Left lung (tissue), 4 donors: ENCODE measurements at regions not wholly inside any gene's neighbourhood (a gene's known extent, or its start where the extent isn't known, plus 50 kb on each side); places are given as distances from the start of the nearest gene placed in this dataset.

Experiments used
- ATAC-seq: fragments of 200-7000 bp; cut with Tn5 transposase; one replicate; pipeline ENCODE4 v1.9.1; 2020; ENCODE audit warnings: moderate library complexity
- DNase-seq, 4 donors: peaks; one replicate each; pipeline ENCODE4 v3.0.0-alpha.2; 2013 to 2020
- H3K27ac ChIP-seq, 2 donors: fragments of 200-600 bp; sonication (generic) in 1 of 2; one replicate each; pipeline versions ENCODE4 v1.5.0 to v1.8.0; 2020 to 2021
- H3K27me3 ChIP-seq, 2 donors: fragments of 200-600 bp; sonication (generic) in 1 of 2; one replicate each; pipeline versions ENCODE4 v1.5.0 to v1.8.0; 2020 to 2021
- H3K36me3 ChIP-seq, 2 donors: fragments of 200-600 bp; sonication (generic) in 1 of 2; one replicate each; pipeline versions ENCODE4 v1.5.0 to v1.8.0; 2020 to 2021
- H3K4me1 ChIP-seq, 2 donors: fragments of 200-600 bp; one replicate each; pipeline ENCODE4 v1.8.0; 2021
- H3K4me3 ChIP-seq, 2 donors: fragments of 200-600 bp; sonication (generic) in 1 of 2; one replicate each; pipeline versions ENCODE4 v1.5.0 to v1.8.0; 2020 to 2021; ENCODE audit warnings: mild to moderate bottlenecking in 1 of 2
- H3K9me3 ChIP-seq, 2 donors: fragments of 200-600 bp; sonication (generic) in 1 of 2; one replicate each; pipeline versions ENCODE4 v1.5.0 to v1.8.0; 2020 to 2021
- intact Hi-C, 2 donors: fragments of 100-400 bp; cut with DNase I; formaldehyde crosslinking; loops; one replicate each; pipeline versions ENCODE4 v1.11.2 to v1.14.2; 2022
- TF ChIP-seq, protein P1 (sequence below), 2 donors: fragments of 200-600 bp; sonication (generic) in 1 of 2; IDR thresholded peaks; one replicate each; pipeline versions ENCODE4 v1.5.0 to v1.8.0; 2021; ENCODE audit warnings: antibody characterized with exemption in 2 of 2
- donor health status: DM: no; HTN: yes; CAD: no.
- donor health status: DM: no; HTN: no; CAD: no.

DNA sequence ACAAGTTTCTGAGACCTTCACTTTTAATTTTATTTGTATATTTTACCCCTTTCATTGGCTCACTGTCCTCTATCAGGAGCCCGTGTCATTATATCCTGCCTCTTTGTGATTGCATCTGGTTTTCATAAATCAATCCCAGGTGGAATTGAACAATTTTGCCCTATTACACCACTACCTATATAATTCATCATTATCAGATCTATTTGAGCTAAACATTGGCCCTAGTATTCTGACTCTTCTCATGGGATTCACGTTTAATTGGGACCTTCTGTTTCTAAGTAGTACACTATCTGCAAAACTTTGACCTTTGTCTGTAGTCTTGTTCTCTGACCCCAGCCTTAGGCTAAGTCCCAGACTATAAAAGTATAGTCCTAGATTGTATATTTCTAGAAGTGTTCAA lies 114.1 kb downstream of the FAT4 start:
- H3K4me3 ChIP-seq = no peak overlapping the region
- intact Hi-C loops = no loop called here
- no peaks in the 10 kb centered on the region for H3K4me1 ChIP-seq
- peaks cover 0 to 3% of the 10 kb centered on the region in 2 donors for H3K9me3 ChIP-seq
- no peak overlapping the region for H3K27ac ChIP-seq
- no peaks in the 10 kb centered on the region for H3K27me3 ChIP-seq
- TF ChIP-seq, protein P1, sequence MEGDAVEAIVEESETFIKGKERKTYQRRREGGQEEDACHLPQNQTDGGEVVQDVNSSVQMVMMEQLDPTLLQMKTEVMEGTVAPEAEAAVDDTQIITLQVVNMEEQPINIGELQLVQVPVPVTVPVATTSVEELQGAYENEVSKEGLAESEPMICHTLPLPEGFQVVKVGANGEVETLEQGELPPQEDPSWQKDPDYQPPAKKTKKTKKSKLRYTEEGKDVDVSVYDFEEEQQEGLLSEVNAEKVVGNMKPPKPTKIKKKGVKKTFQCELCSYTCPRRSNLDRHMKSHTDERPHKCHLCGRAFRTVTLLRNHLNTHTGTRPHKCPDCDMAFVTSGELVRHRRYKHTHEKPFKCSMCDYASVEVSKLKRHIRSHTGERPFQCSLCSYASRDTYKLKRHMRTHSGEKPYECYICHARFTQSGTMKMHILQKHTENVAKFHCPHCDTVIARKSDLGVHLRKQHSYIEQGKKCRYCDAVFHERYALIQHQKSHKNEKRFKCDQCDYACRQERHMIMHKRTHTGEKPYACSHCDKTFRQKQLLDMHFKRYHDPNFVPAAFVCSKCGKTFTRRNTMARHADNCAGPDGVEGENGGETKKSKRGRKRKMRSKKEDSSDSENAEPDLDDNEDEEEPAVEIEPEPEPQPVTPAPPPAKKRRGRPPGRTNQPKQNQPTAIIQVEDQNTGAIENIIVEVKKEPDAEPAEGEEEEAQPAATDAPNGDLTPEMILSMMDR (IDR thresholded peaks at IDR 0.05) = no peak
- no peaks in the 10 kb centered on the region for H3K36me3 ChIP-seq
- DNase-seq = no peak
- no peak for ATAC-seq

DNA sequence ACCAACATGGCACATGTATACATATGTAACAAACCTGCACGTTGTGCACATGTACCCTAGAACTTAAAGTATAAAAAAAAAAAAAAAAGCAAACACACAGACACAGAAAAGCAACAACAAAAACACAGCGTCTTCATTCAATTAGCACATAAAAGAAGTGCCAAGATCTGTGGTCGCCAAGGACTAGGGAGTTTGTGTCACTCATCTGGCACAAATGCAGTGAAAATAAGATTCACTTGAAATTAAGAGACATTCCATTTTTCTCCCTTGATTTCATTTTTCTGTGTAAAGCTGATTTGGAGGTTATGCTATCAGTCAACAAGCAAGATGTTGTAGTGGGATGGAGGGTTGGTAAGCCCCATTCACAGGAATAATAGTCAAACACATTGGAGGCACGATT lies 115.3 kb downstream of the FAT4 start:
- Histone ChIP-seq H3K9me3 (no peaks in the 10 kb centered on the region), H3K4me3 (no peak overlapping the region), H3K4me1 (peaks cover 0 to 4% of the 10 kb centered on the region in 2 donors), H3K36me3 (no peaks in the 10 kb centered on the region), H3K27ac (no peak overlapping the region), H3K27me3 (no peaks in the 10 kb centered on the region)
- no peak for DNase-seq
- ATAC-seq = no peak
- TF ChIP-seq, protein P1 (IDR thresholded peaks at IDR 0.05) = no peak
- intact Hi-C loops = no loop called here

DNA sequence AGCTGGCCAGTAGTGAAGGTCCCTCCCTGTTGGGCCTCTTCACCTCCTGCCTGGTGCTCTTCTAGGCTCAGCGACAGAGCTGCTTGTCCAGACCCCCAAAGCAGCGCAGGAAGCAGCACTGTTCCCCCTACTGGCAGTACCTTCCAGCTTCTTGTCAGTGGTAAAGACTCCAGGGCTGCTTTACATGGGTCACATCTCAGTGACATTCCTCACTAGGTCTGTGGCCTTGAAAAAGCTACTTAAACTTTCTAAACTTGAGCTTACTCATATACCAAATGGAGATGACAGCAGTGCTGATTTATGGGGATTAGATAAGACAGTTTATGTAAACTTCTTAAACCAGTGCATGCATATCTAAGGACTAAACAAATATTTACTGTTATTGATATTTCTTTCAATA lies 117.3 kb downstream of the FAT4 start:
- ATAC-seq (no peak), DNase-seq (peak in 2 of 4 donors; percentile 47 to 56)
- TF ChIP-seq, protein P1 (IDR thresholded peaks at IDR 0.05) = no peak
- Histone ChIP-seq H3K4me3 (no peak overlapping the region), H3K27ac (no peak overlapping the region), H3K4me1 (peaks cover 0 to 4% of the 10 kb centered on the region in 2 donors), H3K27me3 (no peaks in the 10 kb centered on the region), H3K9me3 (no peaks in the 10 kb centered on the region), H3K36me3 (no peaks in the 10 kb centered on the region)
- intact Hi-C loops = no loop called here

DNA sequence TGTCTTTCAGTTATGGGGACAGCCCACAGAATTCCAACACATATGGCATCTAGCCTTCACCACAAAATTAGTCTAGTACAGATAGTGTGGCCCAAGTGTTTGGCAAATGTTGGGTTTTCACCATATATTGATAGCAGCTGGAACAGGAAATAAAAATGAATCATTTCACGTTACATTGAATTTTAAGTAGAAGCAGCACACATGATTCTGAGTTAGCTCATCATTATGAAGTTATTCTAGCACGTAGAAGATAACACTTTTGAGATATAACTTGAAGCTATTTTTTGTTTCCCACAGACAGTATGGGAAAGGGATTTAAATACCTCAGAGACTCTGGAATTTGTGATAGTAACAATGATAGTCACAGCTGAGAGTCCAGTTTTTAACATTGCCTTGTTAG lies 118.7 kb downstream of the FAT4 start:
- ATAC-seq = peak; percentile 14
- Histone ChIP-seq H3K4me3 (no peak overlapping the region), H3K9me3 (no peaks in the 10 kb centered on the region), H3K27ac (peak overlapping the region; percentile 0 to 7), H3K27me3 (no peaks in the 10 kb centered on the region), H3K36me3 (no peaks in the 10 kb centered on the region), H3K4me1 (peaks cover 0 to 4% of the 10 kb centered on the region in 2 donors)
- TF ChIP-seq, protein P1 (IDR thresholded peaks at IDR 0.05) = no peak
- peak in 1 of 4 donors; percentile 28 for DNase-seq
- intact Hi-C loops = no loop called here

DNA sequence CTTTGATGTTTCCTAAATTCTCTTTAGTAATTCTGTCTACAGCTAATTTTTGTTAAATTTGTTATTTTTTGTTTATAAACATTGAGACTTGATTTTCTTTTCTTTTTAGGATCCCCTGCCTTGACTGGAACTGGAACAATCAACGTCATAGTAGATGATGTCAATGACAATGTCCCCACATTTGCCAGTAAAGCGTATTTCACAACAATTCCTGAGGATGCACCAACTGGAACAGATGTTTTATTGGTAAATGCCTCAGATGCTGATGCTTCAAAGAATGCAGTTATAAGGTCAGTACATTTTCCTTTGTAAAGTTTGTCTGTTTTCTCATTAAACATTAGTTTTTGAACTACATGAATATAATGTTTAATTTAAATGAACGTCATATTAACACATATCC lies 119.4 kb downstream of the FAT4 start:
- peak overlapping the region in 1 of 2 donors; percentile 0 for H3K27ac ChIP-seq
- DNase-seq (no peak), ATAC-seq (no peak)
- H3K36me3 ChIP-seq = no peaks in the 10 kb centered on the region
- no peak overlapping the region for H3K4me3 ChIP-seq
- H3K4me1 ChIP-seq = peaks cover 0 to 4% of the 10 kb centered on the region in 2 donors
- intact Hi-C loops = no loop called here
- peaks cover 0 to 2% of the 10 kb centered on the region in 2 donors for H3K9me3 ChIP-seq
- H3K27me3 ChIP-seq = no peaks in the 10 kb centered on the region
- TF ChIP-seq, protein P1 (IDR thresholded peaks at IDR 0.05) = no peak
